ENCODE measurements at regions not wholly inside any gene's neighbourhood (a gene's known extent, or its start where the extent isn't known, plus 50 kb on each side); places are given as distances from the start of the nearest gene placed in this dataset.

DNA sequence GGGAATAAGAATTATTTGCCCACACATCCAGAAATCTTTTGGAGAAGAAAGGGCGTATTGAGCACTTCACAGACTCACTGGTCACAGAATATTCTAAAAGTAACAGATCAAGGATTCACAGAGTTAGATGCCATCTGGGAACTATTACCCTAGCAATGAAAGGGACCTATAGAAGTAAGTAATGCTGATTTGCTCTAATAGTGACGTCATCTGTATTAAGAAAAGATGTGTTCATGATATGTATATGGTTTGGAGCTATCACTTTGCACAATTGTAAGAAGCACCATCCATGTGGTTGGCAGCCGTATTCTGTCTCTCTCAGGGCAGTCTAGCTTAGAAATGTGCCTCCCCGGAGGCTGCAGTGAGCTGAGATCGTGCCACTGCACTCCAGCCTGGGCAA is 52.8 kb upstream of the SV2C start:
- TF ChIP-seq, protein P1, sequence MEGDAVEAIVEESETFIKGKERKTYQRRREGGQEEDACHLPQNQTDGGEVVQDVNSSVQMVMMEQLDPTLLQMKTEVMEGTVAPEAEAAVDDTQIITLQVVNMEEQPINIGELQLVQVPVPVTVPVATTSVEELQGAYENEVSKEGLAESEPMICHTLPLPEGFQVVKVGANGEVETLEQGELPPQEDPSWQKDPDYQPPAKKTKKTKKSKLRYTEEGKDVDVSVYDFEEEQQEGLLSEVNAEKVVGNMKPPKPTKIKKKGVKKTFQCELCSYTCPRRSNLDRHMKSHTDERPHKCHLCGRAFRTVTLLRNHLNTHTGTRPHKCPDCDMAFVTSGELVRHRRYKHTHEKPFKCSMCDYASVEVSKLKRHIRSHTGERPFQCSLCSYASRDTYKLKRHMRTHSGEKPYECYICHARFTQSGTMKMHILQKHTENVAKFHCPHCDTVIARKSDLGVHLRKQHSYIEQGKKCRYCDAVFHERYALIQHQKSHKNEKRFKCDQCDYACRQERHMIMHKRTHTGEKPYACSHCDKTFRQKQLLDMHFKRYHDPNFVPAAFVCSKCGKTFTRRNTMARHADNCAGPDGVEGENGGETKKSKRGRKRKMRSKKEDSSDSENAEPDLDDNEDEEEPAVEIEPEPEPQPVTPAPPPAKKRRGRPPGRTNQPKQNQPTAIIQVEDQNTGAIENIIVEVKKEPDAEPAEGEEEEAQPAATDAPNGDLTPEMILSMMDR (IDR thresholded peaks at IDR 0.05; ENCODE audit: unreplicated experiment): no peak
- Mint-ChIP-seq H3K4me3 (ENCODE audit: unreplicated experiment) (no peak overlapping the region), H3K36me3 (ENCODE audit: low read depth, unreplicated experiment) (no peaks in the 10 kb centered on the region), H3K27ac (ENCODE audit: unreplicated experiment) (no peak overlapping the region), H3K4me1 (ENCODE audit: unreplicated experiment) (no peaks in the 10 kb centered on the region), H3K27me3 (ENCODE audit: unreplicated experiment) (no peaks in the 10 kb centered on the region), H3K9me3 (ENCODE audit: unreplicated experiment) (peaks cover 3% of the 10 kb centered on the region)
- DNase-seq (ENCODE audit: low spot score): no peak

DNA sequence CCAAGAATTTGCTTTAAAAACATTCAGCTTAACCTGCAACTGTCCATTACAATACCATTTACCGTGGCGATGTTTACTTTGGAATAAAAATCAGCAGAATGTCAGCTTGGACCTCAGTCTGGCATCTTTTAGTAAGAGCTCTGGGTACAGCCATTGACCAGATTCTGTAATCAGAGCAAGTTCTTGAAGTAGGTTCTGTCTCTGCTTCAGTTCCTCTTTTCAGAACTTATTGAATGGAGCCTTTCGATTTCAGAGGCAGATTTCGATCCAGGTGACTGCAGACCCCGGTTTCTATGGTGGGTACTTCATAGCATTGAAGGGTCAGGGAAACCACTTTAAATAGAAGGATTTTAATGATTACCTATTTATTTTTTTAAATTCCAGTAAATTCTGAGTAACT is 53.4 kb upstream of the SV2C start:
- TF ChIP-seq, protein P1 (IDR thresholded peaks at IDR 0.05; ENCODE audit: unreplicated experiment): no peak
- H3K9me3 Mint-ChIP-seq (ENCODE audit: unreplicated experiment): no peaks in the 10 kb centered on the region
- no peaks in the 10 kb centered on the region for H3K27me3 Mint-ChIP-seq (ENCODE audit: unreplicated experiment)
- no peaks in the 10 kb centered on the region for H3K4me1 Mint-ChIP-seq (ENCODE audit: unreplicated experiment)
- no peak overlapping the region for H3K4me3 Mint-ChIP-seq (ENCODE audit: unreplicated experiment)
- no peak for DNase-seq (ENCODE audit: low spot score)
- no peak overlapping the region for H3K27ac Mint-ChIP-seq (ENCODE audit: unreplicated experiment)
- no peaks in the 10 kb centered on the region for H3K36me3 Mint-ChIP-seq (ENCODE audit: low read depth, unreplicated experiment)

DNA sequence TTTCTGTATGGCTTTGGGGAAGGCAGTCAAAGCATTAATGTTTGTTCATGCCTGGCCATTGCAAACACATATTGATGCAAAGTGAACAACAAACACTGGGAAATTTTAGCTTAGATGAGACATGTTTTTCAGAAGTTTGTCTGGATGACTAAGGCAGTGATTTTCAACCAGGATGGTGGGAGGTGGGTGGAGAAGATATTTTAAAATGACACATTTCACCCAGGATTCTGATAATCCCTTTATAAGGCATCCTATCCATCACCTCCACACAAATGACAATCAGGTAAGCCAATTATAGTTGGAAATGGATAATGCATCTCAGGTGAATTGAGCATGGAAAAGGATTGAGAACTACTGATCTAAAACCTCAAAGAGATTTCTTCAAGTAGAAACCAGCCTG is 57.4 kb upstream of the SV2C start:
- TF ChIP-seq, protein P1 (IDR thresholded peaks at IDR 0.05; ENCODE audit: unreplicated experiment): no peak
- H3K27me3 Mint-ChIP-seq (ENCODE audit: unreplicated experiment): no peaks in the 10 kb centered on the region
- no peaks in the 10 kb centered on the region for H3K4me1 Mint-ChIP-seq (ENCODE audit: unreplicated experiment)
- no peaks in the 10 kb centered on the region for H3K9me3 Mint-ChIP-seq (ENCODE audit: unreplicated experiment)
- no peak overlapping the region for H3K4me3 Mint-ChIP-seq (ENCODE audit: unreplicated experiment)
- DNase-seq (ENCODE audit: low spot score): no peak
- H3K36me3 Mint-ChIP-seq (ENCODE audit: low read depth, unreplicated experiment): no peaks in the 10 kb centered on the region
- H3K27ac Mint-ChIP-seq (ENCODE audit: unreplicated experiment): no peak overlapping the region

DNA sequence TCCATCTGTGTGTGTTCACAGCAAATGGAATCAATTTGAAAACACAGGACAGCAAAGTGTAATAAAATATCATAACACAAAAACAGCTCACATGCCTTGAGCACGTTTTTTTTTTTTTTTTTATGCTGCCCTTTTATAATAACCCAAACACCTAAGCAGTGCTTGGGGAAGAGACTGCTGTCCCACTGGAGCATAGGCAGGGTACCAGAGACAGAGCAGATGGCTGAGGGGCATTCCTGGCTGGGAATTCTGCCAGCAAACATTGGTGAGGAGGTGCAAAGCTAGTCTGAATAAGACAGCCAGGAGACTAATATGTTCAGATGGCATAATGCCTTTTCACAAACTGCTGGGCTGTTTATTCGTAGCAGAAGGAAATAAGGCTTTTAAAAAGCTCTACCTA is 58.1 kb upstream of the SV2C start:
- no peak for DNase-seq (ENCODE audit: low spot score)
- Mint-ChIP-seq H3K27ac (ENCODE audit: unreplicated experiment) (no peak overlapping the region), H3K36me3 (ENCODE audit: low read depth, unreplicated experiment) (no peaks in the 10 kb centered on the region), H3K9me3 (ENCODE audit: unreplicated experiment) (no peaks in the 10 kb centered on the region), H3K4me3 (ENCODE audit: unreplicated experiment) (no peak overlapping the region), H3K27me3 (ENCODE audit: unreplicated experiment) (no peaks in the 10 kb centered on the region), H3K4me1 (ENCODE audit: unreplicated experiment) (no peaks in the 10 kb centered on the region)
- TF ChIP-seq, protein P1 (IDR thresholded peaks at IDR 0.05; ENCODE audit: unreplicated experiment): no peak

DNA sequence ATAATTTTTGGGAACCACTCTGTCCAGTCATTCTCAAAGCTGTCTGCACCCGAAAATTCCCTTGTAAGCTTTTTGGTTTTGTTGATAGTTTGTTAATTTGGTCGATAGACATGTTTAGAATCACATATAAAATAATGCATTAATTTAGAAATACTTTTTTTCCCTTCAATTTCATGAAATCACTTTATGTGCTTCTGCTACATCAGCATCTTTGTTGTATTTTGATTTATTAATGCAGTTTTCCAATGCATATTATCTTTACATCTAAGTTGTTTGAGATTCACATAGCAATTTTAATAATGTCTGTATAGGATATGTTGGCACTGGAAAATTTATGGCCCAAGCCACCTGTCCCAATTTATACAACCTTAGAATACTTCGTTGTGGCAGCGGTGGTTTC is 60.6 kb upstream of the SV2C start:
- H3K27ac Mint-ChIP-seq (ENCODE audit: unreplicated experiment): no peak overlapping the region
- no peak overlapping the region for H3K4me3 Mint-ChIP-seq (ENCODE audit: unreplicated experiment)
- TF ChIP-seq, protein P1 (IDR thresholded peaks at IDR 0.05; ENCODE audit: unreplicated experiment): no peak
- DNase-seq (ENCODE audit: low spot score): no peak
- H3K4me1 Mint-ChIP-seq (ENCODE audit: unreplicated experiment): no peaks in the 10 kb centered on the region
- no peaks in the 10 kb centered on the region for H3K36me3 Mint-ChIP-seq (ENCODE audit: low read depth, unreplicated experiment)
- H3K27me3 Mint-ChIP-seq (ENCODE audit: unreplicated experiment): no peaks in the 10 kb centered on the region
- H3K9me3 Mint-ChIP-seq (ENCODE audit: unreplicated experiment): no peaks in the 10 kb centered on the region
